NCI-H146 treated with DMSO at 0.1 percent for 48 hours (cell line): ENCODE measurements at regions not wholly inside any gene's neighbourhood (a gene's known extent, or its start where the extent isn't known, plus 50 kb on each side); places are given as distances from the start of the nearest gene placed in this dataset.
A peak's percentile ranks its signal among the peaks of the same experiment; 100 is the strongest.

Source experiments
- DNase-seq: peaks from one replicate; lab custom pipeline; 2025; ENCODE audit not compliant: unreplicated experiment; lab: John Stamatoyannopoulos, UW

DNA sequence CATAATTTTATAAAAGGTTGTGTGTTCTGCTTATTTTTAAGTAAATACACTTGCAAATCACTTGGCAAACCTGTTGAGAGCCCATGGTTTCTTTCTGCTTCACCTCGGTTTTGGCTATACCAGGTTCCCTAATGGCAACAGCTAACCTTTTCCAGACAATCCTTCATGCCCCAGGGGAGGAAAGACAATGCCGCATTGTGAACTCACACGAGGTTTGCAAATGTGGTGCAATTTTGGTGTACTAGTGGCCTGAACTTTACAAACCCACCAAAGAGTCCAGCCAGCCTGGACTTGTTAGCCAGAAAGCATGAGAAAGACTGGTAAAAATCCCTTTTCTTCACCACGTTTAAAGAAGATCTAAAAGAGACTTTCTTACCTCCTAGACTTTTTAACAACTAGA, 84.8 kb upstream of the SOX4 start:
- DNase-seq: no peak

- no peak for DNase-seq
These were observed 81.5 kb upstream of the SOX4 start for GRCh38 chr6:21511891-21512550.

DNA sequence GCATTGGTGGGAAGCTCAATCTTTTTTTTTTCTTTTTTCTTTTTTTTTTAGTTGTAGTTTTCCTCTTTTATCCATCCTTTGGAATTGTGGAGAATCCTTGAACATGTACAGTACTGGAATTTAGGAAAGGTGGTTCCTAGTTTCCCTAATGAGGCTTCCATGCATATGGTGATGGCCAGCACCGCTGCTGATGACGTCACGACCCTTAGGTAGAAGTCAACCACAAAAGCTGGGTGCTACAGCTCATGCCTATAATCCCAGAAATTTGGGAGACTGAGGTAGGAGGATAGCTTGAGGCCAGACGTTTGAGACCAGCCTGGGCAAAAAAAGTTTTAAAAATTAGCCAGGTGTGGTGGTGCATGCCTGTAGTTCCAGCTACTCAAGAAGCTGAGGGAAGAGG, 79.3 kb upstream of the SOX4 start:
- DNase-seq: no peak

DNA sequence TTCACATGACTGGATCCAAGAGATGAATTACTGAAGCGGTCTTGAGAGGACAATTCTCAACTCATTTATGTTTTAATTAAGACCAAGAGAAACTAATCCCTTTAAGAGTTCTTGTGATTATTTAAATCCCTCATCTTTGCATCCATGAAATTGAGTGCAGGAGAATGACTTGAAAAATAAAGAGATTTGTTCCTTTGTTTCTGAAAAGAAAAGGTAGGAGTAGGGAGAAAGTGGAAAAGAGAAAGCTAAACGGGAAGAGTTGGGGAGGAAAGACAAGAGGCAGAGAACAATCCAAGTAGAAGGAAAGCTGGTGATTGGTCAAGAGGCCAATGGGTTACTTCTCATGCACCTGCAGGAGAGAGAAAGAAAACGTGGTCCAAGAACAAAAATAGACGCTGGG, 75.2 kb upstream of the SOX4 start:
- no peak for DNase-seq

DNA sequence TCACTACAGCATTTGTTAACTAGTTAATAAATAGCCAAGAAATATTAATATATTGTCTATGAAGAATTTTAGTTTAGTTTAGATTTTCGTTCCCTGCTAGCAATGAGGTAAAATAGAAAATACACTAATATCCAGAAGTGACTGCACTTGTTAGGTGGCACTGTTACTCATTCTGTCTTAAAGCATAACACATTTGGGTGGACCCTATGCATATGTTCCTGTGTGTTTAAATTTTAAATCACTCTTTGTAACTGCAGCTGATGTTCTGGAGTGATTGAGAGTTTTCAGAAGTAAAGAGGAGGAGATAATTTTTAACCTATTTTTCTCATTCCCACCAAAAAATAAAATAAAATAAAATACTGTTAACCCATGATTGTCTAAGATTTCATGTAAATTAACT, 73.9 kb upstream of the SOX4 start:
- no peak for DNase-seq

GRCh38 chr6:21521276-21521675, 72.3 kb upstream of the SOX4 start:
- no peak for DNase-seq

DNA sequence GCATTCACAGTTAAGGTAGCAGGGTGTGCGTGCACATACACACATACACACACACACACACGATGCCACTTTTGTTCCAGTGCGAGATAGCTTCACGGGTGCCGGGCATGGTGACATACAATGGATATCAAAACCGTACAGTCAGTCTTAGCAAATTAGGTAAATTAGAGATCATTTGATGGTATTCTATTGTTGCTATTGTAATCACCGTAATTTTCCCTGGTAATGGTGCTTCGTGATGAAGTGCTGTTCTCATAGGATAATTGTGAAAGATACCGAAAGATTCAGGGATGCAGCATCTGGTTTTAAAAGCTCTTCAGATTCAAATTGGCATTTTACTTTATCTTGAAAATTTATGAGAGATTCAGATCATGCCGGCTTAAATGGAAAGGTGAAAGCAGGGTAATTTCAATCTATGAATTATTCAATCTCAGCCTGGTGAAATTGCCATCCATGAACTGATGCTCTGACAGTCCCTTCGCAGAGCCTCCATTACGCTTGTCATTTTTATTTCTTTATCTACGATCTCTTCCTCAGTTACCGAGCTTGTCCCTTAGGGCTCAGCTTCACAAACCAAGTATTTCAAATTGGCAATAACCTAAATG, 71.3 kb upstream of the SOX4 start:
- DNase-seq: peak; percentile 31

DNA sequence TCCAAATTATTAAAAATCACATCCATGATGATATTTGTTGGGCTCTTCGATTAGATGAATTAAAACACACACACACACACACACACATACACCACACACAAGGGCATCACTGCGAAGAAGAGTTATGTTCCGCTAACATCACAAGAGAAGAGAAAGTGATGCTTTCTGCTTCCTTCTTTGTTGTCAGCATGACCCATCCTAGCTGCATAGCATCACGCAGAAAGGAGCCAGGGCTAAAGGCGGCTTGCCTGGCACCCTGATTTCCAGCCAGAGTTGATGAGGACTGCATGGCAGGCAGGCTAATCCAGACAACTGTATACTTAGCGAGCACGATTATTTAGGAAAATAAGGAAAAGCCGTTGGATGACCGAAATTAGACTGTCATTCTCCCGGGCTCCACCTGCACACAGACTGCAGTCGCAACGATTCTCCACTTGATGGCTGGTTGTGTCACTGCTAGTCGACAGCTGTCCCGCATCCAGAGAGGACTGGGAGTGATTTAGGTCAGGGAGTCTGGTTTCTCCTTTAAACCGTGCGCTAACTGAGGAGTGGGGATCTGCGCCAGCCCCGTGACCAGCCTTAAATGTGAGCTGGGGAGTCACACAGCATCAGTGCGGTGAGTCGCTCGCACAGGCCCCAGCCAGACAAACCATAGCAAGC, 70.6 kb upstream of the SOX4 start:
- DNase-seq: peak; percentile 17

DNA sequence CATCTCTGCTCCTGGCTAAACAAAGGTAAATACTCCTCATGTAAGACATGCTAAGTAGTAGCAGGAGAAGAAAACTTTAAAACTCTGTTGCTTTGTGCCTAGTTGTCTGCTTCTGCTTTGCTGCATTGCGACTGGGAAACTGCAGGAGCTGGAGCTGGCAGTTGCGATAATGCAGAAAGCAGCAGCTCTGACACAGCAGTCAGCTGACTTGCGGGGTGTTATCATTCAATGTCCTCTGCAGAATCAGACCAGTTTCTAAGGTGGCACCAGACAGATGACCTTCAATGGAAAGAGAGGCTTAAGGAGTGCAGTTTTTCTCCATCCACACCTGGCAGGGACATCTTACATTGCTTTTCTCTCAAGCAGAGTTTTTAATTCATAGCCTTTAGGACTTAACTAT, 69.9 kb upstream of the SOX4 start:
- no peak for DNase-seq

DNA sequence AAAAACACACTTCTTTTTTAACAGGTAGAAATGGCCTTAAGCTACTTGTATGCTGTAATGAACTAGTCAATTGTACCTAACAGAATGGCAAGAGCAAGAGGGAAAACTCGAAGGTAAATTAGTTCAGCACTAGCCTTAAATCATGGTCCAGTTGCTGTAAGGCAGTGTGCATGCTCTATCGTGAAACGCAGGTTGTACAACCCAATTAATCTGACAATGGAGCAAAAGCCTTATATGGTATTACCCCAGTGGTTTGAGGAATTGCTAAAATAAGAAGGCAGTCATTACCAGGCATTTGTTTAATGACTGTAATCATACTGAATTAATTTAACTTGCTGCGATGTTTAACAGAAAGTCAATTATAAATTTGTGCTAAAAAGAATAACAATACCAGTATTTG, 69.3 kb upstream of the SOX4 start:
- no peak for DNase-seq

DNA sequence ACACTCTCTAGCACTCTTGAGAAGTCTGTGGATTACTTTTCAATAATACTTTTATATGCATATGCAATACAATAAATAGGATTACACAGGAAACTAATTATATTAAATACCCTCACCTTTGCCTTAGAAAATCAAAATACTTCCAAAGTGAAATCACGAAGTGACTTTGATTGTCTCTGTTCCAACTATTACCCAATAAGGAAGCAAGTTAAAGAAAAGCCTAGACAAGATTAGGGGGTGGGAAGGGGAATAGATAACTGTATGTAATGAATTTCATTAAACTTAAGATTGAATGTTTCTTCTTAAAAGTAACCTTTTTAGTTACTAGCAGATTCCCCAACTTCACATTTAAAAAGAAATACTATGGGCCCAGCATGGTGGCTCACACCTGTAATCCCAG, 66.6 kb upstream of the SOX4 start:
- DNase-seq: no peak

GRCh38 chr6:21527731-21528130, 65.8 kb upstream of the SOX4 start:
- DNase-seq: no peak

DNA sequence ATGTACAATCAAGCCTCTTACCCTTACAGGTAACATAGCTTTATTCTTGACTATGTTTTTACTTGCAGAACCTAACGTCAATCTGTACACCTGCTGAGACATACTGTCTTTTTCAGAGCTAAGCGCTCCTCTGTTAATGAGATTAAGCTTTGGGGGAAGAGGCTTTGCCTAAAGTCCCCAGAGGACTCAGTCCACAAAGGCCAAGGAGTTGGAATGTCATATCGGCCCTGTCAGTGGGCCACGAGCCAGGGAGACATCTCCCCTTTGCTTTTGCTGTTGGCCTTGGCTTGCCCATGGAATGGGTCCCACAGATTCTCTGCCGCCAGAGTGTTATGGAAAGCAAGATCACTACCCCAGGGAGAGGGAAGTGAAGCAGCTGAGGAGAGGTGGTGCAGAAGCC, 64.1 kb upstream of the SOX4 start:
- DNase-seq: no peak

DNA sequence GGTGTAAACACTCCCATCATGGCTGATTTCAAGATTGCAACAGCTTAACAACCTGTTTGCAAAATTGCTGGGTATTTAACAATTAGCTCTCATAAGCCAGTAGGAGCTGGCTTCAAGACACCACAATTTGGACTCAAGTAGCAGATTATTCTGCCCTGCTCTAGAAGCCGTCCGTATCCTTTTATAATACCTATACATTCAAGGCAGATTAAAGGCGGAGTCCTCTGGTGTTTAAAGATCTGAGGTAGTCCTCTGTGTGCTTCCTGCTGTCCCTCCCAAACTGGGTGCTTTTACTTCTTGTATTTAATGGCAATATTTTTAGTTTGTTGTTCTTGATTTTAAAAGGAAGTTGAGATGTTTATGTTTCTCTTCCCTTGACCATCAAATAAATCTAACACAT, 62.2 kb upstream of the SOX4 start:
- no peak for DNase-seq

GRCh38 chr6:21533678-21534077, 59.9 kb upstream of the SOX4 start:
- no peak for DNase-seq

DNA sequence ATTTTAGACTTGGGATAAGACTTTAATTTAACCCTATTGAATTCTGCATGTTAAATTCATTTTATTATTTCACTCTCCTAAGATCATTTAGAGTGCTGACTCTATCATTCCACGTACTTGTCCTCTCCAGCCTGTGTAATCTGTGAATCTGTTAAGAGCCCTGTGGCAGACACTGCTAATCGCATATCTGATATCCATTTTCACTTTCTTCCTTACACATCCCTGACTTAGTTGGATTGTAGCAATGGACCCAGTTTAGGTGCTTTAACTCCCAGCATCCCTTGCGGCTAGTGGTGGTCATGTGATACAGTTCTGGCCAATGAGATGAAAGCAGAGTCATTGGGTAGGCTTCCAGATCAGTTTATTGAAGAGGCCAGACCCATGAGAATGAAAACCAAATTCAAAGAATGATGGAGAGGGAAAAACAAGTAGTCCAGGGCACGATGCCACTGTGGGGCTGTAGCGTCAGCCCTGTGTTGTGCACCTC, 57.2 kb upstream of the SOX4 start:
- DNase-seq: no peak

- peak; percentile 67 for DNase-seq
These were observed 55.9 kb upstream of the SOX4 start for GRCh38 chr6:21537637-21538036.

DNA sequence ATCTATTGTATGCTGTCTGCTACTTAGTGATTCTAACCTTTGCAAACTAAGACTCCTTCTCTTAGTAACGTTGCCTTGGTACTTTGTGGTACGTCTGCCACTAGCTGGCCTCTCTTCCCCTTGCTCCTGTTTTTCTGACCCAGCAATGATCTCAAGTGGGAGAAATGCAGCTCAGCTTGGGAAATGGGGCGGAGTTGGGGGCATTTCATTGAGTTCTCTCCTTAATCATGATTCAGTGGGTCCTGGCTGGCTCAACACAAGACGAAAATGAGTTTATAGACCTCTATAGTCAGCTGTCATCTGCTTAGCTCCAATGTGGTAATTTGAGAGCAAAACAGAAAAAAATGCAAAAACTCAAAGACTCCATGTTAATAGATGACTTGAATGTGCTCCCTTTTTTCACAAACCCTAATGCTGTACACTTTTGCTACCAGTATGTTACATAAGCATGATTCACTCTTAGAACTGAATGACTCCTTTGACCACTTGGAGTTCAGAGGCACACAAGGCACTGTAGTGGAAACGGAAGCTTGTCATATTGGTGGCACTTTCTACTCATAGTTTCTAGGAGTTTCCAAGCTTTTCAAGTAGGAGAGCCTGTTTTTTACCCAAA, 55.3 kb upstream of the SOX4 start:
- DNase-seq: no peak

- no peak for DNase-seq
These were observed 53.9 kb upstream of the SOX4 start for GRCh38 chr6:21539621-21540100.
